ENCODE measurements at regions not wholly inside any gene's neighbourhood (a gene's known extent, or its start where the extent isn't known, plus 50 kb on each side); places are given as distances from the start of the nearest gene placed in this dataset.

DNA sequence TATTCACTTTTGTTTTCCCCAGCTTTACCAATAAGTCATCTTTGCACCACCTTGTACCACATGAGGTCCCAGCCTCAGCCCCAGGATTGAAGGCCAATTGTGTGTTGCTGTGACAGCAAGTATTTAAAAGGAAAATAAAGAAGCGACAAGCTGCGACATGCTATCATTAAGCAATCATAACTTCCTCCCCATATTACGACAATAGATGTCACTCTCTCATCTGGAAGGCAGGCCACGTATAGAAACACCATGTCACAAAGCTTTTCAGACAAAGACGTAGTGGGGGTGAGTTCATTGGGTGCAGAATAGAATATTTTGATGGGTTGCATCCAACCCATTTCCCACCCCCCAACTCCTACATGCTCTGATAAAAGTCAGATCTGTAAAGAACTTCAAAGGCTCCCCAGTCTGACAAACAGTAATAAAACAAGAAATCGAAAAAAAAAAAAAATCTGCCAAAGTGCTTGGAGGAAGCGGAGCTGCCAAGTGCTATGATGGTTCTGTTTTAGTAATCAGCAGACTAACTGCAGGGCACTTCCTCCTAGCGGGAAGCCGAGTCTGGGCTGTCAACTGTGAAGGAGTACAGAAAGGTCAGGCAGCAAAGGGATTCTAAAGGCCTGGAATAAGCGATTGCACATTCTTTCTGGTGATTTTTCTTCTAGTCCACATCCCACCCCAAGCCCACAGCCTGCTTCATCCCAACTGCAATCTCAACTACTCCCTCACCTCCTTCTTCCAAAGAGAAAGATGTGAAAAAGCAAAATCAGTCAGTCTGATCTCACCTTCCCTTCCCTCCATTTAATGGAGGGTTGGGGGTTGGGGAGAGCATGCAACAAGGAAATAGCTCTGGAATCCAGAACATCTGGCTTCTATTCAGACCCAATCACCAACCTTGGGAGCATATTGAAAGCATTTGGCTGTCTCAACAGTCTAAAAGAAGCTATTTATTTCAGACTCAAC, 131.4 kb upstream of the UBASH3B start:
- DNase-seq: peak in 7 of 58 donors; percentile 1 to 13 (median 6)

DNA sequence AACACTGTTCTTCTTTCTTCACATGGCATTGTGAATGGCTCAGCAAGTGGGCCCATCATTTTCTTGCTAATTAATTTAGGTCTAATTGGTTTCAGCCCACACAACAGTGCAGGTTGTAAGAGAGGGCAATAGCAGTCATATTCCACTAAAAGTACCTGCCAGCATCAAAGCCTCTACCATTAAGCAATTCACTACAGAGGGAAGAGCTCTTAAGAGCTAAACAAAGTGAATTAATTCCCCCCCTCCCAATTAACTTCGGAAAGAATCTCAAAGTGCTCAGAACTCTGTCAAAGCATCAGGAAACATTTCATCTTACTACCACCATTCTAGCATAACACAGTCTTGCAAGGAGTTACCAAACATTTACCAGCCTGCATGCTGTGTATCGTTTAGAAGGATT, 133.9 kb upstream of the UBASH3B start:
- no peak for DNase-seq

DNA sequence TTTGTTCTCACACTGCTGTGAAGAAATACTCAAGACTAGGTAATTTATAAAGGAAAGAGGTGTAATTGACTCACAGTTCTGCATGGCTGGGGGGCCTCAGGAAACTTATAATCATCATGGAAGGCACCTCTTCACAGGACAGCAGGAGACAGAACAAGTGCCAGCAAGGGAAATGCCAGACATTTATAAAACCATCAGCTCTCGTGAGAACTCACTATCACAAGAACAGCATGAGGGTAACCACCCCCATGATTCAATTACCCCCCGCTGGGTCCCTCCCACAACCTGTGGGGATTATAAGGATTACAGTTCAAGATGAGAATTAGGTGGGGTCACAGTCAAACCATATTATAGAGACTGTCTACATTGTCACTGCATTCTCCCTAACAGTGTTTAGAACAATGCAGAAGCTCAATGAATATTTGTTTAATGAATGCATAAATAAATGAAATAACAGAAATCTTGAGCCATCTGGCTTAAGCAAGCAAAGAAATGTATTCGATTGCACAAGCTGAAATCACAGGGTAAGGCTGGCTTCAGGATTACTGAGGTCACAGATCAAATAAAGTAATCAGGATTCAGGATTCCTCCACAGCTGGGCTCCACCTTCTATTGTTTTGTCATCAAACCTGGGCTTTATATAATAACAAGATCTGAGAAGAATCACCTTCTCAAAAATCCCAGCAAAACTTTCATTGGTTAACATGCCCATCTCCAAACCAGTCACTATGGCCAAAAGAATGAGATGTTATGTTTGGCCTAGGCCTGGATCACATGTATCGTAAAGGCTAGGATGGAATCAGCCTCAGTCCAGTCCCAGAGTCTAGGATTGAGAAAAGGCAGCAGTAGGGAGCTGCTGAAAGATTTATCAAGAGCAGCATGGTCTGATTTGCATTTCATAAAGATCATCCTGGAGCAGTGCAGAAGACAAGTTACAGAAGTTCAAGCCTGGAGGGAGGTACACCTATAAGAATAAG, 137.8 kb upstream of the UBASH3B start:
- DNase-seq: no peak

DNA sequence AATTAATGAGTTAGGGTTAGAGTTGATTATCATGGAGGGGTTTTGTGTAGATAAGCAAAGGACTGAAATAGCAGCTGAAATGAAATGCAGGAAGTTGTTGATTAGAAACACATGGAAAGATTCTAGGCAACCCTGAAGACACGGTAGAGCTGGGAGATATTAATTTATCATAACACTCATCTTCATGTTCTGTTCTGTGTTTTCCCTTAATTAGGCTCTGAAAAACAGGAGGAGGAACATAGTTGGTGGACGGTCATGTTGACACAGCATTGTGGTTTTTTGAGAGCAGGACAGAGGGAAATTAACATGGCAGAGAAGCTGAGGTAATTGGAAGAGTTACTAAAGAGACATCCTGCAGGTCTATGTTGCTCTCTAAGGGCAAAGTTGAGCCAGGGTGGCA, 138.8 kb upstream of the UBASH3B start:
- no peak for DNase-seq

DNA sequence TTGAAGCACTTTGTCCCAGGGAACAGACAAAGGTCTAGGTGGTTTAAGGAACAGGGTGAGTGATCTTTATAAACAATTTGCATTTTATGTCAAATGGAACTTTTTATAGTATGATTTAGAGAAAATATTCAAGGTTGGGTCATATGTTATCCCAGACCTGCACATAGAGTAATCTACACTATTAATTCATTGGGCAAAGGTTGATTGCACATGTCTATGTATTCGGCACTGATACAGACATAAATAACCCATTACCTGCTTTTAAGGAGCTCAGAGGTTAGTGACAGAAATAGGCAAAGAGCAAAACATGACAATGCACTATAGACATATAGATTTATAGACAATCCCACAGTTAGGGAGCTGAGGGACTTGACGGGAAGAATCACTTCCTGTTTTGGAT, 141.5 kb upstream of the UBASH3B start:
- no peak for DNase-seq

DNA sequence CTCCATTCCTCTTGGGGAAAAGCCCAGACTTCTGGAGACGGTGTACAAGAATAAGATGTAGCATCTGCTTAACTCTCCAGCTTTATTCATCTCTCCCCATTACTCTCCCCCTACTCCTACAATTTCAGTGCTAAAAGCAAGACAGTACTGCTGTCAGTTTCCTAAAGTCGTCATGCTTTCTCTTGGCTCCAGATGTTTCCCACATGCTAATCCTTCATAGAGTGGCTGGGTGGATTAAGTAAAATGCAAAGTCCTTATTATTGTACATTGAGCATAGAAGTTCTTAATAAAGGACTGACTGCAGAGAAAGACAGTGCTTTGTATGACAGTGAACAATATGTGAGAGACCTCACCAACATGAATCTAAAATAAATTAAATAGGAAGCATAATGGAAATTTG, 142.2 kb upstream of the UBASH3B start:
- DNase-seq: no peak

DNA sequence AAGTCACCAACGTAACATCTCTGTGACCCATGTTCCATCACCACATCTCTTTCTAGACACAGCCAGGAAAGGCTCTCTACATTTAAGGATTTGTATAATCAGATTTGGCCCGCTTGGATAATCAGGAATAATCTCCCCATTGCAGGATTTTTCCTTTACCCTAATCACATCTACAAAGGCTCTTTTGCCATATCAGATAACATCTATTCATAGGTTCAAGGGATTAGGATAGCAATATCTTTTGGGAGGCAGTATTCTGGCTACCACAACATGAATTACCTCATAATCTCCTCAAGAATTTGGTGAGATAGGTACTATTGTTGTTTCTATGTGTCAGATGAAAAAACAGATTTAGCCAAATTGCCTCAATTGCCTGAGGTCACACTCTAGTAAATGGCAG, 142.8 kb upstream of the UBASH3B start:
- no peak for DNase-seq

DNA sequence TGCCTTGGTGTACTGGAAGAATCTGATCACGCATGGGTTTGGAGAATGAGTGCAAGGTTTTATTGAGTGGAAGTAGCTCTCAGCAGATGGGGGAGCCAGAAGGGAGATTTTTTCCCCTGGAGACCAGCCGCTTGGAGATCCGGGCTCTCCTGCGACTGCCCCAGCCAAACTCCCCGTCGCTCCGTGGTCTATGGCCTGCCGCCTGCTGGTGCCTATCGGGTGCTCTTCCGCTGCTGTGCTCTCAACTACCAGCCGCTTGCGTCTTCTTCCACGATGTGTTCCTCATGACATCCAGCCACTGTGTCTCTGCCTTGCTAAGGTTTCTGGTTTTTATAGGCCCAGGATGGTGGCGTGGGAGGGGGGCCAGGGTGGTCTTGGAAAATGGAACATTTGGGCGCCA, 145.6 kb upstream of the UBASH3B start:
- DNase-seq: no peak

DNA sequence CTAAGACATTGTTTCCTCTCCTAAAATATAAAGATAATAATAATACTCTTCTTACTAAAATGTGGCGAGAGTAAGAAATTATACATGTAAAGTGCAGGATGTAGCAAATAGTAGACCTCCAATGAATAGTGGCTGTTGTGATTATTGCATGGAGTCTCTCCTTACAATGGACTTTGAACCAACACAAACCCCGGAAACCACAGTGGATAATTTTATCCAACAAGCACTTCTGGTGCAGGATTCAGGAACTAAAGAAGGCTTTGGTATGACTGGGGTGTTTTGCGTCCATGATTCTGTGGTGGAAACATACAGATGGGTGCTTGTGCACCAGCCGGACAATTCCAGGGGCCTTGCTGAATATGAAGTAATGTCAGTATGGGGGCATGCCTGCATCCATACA, 146.4 kb upstream of the UBASH3B start:
- peak in 1 of 58 donors; percentile 3 for DNase-seq

DNA sequence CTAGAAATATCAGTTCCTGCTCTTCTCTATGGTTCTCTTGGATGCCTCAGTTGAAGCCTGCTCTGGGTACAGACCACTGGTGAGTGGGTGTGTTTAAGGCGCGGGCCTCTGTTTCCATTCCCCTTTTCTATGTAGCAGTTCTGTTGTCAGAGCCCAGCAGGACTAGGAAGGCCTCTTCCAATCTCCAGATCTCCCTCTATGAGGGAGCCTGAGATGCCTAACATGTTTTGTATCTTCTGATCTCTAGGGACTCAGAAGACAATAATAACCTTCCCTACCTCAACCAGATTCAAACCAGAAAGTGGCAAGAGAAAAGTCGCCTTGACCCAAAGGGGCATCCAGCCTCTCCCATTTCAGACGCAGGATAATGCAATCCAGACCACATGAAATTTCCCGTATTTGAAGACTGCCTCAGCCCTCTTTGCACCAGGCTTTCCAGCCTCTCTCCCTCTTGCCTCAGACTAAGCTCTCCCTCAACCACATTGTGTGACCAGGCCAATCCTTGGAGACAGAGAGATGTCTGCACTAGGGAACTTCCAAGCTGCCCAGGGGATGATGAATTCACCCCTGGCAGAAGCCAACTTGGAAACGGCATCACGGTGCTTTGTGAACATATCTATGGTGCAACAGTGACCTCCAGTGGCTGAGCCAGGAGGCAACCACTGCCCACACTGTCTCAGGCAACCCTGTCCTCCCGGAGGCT, 150.1 kb upstream of the UBASH3B start:
- DNase-seq: peak in 57 of 58 donors; percentile 3 to 89 (median 73)

DNA sequence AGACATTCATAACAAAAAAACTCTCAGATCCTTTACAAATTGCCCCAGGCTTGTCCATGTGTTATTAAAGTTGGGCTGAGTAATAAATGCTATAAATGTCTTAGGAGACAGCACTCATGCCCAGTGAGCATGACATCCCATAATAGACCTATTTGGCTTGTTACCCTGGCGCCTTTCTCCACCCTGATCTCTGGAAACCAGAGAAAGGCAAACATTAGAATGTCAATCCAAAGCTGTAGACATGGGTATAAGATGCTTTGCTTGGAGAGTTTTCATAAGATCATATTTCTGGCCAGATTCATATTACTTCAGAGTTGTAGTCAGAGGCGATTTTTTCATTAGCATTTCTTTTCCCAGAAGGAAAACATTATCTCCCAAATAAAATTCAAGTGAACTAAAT, 161.3 kb upstream of the UBASH3B start:
- no peak for DNase-seq

DNA sequence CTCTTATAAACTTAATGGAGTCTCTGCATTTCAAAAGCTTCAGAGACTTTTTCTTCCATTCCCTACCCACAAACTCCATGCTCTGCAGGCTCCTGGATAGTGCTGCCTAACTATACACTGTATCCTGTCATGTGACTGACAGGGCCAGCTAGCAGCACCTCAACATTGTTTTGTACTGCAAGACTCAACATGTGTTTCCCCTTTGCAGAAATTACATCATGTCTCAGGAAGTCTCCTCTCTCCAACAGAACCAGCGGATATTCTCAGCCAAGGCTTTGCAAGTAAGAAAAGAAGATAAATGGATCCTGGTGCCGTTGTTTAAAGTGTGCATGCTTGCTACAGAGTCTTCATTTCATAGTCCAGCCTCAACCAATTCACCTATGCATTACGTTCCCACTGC, 164.0 kb upstream of the UBASH3B start:
- peak in 3 of 58 donors; percentile 2 to 33 (median 30) for DNase-seq

DNA sequence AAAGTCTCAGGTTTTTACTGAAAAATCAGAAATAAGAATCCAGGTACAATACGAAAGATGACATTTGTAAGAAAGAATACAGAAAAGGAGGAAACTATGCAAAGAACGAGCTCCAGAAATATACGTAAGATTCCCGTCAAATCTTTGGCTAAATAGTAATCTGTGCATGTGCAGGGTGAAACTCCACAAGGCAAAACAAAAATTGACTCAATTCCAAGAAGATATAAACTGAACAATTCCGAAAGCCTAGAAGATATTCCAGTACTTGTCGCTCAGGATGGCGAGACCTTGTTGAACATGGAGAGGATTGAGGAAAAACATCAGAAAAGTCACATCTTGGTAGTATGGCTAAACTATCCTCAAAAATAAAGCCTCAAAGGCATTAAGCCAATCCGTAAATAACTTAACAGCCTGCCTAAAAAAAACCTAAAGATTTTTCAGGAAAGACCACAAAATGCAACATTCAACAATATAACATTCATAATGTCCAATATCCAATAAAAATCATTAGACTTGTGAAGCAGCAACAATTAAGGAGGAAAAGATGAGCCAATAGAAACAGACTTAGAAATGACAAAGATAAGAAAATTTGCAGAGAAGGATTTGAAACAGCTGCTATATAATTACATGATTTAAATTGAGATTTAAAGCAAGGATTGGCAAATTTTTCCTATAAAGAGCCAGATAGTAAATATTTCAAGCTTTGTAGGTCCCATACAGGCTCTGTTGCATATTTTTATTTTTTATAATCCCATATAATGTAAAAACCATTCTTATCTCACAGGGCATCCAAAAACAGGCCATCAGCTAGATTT, 166.4 kb upstream of the UBASH3B start:
- no peak for DNase-seq

DNA sequence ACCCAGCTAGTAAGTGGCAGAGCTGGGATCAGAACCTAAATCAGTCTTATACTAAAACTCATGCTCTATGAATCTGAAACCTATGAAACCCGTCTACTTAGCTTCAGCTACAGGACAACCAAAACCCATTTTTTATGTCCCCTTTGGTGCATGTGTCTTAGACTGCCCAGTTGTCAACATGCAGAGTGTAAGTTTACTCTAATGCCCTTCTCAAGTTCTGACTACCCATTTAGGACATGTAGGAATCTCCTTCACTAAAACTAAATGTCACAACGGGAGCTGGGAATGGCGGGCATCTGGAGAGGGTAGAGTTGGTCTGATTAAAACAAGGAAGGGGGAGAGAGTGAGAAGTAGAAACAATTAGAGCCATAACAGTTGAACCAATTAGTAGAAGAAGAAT, 167.9 kb upstream of the UBASH3B start:
- DNase-seq: no peak

DNA sequence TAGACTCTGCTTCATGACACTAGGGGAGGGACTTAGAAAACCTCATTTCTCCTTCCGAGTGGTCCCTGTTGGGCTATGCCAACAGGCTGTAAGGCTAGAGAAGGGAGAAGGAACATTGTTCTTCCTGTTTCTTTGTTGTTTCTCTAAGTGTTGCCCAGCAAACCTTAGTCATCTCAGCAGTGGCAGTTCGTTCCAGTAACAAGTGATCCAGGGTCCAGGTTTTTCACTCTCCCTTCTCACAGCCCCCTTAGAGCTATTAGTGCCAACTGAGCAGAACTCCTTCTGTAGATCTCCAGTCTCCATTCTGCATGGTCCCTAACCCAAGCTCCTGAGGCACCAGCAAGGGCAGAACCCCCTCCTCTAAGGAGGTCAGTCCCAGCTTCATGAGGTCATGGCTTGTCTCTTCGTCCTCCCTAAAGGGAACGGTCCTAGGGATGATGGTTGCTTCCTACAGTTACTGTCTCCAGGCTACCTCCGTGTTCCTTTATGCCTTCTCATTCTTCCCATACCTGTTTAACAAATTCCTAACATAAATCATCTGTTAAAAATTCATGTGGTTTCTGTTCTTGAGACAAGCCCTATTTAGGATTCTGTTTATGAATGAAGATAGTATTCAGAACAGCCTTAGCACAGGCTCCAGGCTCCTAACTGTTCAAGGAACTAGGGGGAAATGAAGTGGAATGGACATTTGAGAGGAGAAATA, 168.6 kb upstream of the UBASH3B start:
- DNase-seq: no peak

DNA sequence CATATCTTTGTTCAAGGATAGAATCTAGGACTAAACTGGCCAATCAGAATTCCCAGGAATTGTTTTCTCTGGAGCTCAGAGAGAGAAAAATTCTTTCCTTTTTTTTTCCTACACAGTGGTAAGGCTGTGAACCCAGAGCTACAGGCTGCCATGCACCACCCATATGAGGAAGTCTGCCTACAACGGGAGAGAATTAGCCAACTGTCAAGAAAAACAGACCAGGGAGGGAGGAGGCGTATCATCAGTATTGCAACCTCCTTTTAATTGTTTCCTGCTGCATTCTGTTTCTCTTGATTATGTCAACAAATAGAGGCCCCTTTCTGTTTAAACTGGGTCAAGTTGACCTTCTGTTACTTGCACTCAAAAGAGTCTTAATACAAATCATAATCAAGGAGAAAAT, 176.5 kb upstream of the UBASH3B start:
- DNase-seq: no peak

DNA sequence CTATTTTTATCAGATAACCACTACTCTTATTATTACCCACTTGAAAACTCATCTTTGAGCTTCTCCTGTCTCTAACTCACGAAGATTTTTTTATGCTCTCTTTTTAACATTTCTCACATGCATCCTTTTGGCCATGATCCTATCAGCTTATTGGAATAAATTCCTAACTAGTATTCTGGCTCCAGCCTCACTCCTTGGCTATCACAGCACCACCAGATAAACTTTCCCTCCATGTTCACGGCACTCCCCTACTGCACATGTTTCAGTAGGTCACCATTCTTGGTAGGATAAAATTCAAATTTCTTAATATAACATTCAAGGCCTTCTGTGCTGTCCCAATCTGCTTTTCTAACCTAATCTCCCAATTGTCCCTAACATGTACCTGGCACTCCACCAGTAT, 186.6 kb upstream of the UBASH3B start:
- DNase-seq: no peak

DNA sequence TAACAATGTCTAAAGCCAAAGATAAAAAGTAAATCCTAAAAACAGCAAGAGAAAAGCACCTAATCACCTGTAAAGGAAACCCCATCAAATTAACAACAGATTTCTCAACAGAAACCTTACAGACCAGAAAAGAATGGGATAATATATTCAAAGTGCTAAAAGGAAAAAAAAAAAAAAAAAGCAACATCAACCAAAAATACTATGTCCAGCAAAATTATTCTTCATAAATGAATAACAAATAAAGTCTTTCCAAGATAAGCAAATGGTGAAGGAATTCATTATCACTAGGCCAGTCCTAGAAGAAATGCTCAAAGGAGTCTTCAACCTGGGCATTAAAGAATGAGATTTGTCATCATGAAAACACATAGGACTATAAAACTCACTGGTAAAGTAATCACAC, 192.0 kb upstream of the UBASH3B start:
- DNase-seq: no peak

DNA sequence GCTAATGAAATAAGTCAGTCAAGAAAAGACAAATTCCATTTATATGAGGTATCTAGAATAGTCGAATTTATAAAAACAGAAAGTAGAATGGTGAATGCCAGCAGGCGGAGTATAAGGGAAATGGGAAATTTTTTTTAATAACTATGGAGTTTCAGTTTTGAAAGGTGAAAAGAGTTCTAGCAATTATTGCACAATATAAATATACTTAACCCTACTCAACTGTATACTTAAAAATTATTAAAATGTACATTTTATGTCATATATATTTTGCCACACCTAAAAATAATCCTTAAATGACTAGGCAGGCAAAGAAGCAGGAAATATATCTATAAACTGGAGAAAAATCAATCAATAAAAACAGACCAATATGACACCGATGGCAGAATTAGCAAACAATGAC, 196.5 kb upstream of the UBASH3B start:
- no peak for DNase-seq

DNA sequence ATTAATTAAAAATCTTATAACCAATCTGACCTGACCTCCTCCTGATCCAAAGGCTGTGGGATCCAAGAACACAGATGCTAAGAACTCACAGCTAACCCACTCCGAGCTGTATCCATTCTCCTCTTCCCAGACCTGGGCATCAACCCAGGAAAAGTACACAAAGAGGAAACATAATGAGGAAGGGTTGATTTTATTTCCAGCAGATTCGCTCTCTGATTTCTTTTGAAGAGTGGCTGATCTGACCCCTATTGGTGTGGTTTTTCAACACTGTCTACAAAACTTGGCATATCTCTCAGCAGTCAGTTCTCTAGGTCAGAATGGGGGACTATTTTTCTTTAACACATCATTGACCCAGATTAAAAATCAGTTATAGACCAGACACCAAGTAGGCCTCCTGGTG, 201.9 kb upstream of the UBASH3B start:
- DNase-seq: peak in 10 of 58 donors; percentile 1 to 64 (median 8)
